ENCODE measurements at regions not wholly inside any gene's neighbourhood (a gene's known extent, or its start where the extent isn't known, plus 50 kb on each side); places are given as distances from the start of the nearest gene placed in this dataset.

DNA sequence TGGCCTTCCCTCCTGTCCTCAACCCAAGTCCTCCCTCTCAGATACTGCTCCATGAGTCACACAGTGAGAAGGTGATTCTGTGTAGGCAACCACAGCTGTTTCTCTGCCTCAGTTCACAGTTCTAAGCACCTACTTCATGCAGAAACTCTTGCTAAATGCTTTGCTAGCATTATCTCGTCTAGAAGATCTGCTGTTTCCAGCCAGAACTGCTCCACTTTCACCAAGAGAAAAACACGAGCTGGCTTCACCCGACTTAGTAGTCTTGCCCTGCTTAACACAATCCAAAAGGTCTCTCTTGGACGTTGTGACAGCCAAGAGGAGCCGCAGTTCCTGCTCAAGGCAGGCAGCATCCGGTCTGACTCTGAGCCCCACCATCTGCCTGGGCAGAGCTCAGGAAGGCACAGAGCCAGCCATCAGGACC, 272.1 kb downstream of the UACA start:
- no peak for DNase-seq (ENCODE audit: low read depth)

DNA sequence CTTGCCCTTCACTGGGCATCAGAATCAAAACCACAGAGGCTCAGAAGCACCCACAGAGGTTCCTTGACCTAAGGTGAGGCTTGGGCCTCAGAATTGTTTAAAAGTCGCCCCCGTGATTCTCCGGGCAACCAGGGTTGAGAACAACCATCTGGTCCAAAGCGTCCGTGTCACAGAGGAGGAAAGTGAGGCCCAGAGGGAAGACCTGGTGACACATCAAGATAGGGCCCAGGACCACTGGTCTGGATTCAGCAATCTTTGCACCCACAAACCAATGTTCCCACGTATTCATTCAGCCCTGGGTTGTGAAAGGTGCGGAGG, 272.6 kb downstream of the UACA start:
- DNase-seq (ENCODE audit: low read depth): no peak

DNA sequence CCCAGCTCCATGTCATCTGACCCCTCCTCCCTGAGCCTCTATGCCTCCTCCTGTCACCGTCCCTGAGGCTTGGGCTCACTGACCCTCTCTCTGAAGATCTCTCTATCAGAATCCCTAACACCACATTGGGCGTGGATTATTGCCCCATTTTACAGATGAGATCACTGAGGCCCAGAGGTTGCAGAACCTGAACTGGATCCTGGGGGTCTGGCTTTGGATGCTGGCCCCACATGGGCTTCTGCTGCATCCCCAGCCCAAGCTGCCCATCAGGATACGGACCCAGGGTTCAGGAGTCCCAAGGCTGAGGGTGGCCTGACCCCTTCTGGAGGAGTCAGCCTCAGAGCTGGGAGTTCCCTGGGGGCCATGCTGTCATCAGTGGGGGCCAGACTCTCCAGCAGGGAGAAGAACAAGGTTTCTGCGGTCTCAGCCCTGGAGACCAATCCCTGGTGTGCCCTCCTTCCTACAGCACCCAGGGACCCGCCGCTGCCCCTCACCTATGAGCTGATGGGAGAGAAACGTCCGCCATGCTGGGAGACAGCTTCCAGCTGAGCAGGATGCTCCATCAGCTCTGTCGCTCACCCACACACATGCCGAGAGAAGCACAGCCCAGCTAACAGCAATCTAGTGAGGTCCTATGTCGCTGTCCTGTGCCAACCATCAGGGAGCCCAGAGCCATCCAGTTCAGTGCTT, 273.1 kb downstream of the UACA start:
- no peak for DNase-seq (ENCODE audit: low read depth)

DNA sequence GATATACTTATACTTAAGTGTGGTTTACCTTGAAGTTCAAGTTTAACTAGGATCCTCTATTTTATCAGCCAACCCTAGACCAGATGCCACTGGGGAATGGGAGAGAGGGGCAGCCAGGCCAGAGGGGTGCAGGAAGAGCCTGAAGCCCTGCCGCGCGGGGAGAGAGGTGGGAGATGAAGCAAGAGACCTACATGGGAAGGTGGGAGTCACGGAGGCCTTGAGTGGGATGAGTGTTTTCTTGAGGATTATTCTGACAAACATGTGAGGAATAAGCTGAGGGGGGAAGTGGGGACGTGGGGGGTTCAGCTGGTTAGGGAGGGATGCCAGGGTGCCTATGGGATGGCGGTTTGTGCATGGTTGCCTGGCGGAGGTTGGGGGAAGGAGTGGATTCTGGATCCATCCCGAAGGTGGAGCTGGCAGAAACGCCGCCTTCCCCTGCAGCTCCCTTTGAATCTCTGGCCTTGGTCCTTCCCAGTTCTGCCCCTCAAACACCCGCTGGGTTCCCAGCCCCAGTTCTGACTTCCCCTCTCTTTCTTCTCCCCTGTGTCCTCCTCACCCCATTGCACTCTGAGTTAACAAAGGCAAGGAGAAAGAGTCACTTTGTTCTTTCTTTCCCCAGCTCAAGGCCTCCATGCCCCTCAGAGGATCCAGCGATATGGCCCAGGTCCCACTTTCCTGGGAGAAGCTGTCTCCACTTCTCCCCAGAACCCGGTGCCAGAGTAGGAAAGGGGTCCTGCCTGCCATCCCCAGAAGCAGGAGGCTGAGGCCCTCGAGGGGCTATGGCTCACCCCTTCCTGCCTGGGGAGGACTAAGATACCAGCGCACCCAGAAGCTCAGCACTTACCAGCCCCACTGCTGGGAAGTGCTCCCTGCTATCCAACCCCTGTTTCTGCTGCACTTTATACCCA, 274.2 kb downstream of the UACA start:
- DNase-seq (ENCODE audit: low read depth): no peak

GRCh38 chr15:70488002-70488605, 275.3 kb downstream of the UACA start:
- DNase-seq (ENCODE audit: low read depth): peak; percentile 82

DNA sequence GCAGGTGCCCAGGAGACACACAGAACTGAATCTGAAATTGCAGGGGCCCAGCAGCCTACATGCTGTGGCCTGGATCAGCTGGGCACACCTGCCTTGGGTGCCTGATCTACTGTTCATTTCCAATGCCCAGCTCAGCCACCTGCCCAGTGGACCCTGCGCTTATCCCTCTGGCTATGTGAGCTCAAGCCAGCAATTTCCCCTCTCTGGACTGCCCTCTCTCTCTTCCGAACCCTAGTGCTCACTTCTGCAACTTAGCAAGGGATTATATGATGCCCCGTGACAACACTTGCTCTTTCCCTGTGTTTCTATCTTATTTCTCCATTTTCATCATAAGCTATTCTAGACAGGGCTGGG, 276.0 kb downstream of the UACA start:
- DNase-seq (ENCODE audit: low read depth): no peak

- peak; percentile 97 for DNase-seq (ENCODE audit: low read depth)
These were observed 276.6 kb downstream of the UACA start for GRCh38 chr15:70486451-70487386.

- no peak for DNase-seq (ENCODE audit: low read depth)
These were observed 277.3 kb downstream of the UACA start for GRCh38 chr15:70486012-70486411.

DNA sequence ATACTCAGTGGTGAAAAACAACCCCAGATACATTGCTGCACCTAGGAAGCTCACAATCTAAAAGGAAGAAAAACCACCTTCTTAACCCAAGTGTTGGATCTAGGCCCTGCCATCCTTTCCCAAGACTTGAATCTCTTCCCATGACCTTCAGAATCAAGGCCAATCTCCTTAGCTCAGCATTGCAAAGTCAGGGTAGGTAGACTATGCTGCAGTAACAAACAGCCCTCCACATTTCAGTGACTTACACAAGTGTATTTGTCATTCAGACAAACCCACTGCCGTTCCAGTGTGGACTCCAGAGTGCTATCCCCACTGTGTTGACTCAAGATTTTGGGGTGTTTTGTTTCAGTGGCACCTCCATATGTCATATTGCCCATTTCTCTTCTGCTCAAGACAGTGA, 278.4 kb downstream of the UACA start:
- DNase-seq (ENCODE audit: low read depth): no peak

DNA sequence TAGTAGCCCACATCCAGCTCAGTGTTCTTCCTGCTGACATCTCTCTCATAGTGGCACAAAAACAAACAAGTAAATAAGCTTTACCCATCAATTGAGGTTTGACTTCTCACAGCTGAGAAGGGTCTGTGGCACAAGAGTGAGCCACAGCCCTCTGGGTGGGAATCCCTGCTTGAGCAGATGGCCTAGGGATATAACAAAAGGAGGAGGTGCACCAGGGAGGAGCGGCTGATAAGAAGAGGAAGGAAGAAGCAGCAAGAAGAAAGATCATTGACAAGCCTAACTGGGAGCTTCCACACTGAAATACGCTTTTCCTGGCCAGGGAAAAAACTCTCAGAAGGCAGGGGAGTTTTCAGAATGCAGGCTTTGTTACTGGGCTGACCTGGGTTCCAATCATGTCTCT, 279.8 kb downstream of the UACA start:
- no peak for DNase-seq (ENCODE audit: low read depth)

GRCh38 chr15:70480196-70480856, 283.0 kb downstream of the UACA start:
- DNase-seq (ENCODE audit: low read depth): peak; percentile 45

- DNase-seq (ENCODE audit: low read depth): no peak
These were observed 283.6 kb downstream of the UACA start for GRCh38 chr15:70479785-70480184.

DNA sequence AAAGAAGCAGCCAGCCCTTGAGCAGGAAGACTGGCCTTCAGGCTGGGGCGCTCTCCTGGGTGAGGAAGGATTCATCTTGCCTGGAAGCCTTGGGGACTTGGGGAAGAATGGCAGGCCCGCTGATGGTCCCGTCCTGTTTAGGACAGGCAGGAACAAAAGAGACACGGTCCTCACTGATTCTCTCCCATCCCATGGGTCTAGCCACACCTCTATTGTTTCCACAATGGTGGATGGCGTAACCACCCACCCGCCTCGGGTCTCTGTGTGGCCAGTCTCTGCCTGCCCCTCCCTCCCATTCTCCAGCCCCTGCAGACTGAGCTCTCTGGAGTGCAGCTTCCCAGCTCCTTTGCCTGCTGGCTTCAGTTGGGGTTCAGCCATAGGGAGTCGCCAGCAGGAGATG, 284.3 kb downstream of the UACA start:
- no peak for DNase-seq (ENCODE audit: low read depth)

DNA sequence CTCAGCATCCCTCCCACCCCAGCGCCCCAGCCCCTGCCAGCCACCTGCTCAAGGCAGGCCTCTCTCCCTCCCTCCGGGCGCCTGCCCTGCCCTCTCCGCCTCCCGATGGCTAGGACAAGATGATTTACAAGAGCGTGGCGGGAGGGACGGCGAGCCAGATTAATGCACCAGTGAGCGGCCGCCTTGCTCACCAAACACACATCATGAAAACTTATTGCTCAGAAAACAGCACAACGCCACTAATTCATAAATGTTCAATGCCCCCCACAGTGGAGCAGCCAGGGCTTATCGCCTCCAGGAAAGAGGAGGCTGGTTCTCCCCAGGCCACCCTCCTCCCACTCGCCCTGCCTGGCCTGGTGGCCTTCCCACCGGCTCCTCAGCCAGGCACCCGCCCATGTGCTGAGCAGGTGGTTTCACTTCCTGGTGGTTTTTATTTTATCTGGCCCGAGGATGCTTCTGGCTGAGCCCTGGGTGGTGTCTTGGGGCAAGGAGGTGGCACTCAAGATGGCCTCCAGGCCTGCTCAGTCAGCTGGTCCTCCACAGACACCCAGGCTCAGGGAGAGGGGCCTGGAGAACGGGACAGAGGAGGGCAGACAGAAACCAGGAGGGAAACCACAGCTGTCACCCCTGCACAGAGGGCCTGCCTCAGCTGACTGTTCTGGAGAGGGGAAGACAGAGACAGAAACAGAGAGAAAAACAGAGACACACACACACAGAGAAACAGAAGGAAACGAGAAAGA, 284.9 kb downstream of the UACA start:
- DNase-seq (ENCODE audit: low read depth): no peak

DNA sequence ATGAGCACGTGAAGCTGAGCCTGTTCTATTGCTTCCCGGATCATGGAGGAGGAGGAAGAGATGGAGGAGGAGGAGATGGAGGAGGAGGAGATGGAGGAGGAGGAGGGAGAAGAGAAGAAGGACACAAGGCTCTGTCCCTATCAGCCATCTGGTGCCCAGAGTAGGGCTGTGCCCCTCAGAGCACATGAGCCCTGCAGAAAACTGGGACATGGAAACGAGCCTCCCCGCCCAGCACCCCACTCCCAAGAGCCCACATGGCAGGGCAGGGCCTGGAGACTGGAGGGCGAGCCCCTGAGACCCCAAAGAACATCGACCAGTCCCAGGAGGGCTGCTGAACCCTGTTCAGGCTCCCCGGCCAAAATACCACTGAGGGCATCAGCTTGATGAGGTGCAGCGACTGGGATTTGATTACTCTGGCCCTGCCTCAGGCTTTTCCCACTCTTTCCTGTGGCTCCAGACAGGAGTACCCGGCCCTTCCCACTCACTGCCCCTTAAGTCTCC, 285.6 kb downstream of the UACA start:
- DNase-seq (ENCODE audit: low read depth): no peak

DNA sequence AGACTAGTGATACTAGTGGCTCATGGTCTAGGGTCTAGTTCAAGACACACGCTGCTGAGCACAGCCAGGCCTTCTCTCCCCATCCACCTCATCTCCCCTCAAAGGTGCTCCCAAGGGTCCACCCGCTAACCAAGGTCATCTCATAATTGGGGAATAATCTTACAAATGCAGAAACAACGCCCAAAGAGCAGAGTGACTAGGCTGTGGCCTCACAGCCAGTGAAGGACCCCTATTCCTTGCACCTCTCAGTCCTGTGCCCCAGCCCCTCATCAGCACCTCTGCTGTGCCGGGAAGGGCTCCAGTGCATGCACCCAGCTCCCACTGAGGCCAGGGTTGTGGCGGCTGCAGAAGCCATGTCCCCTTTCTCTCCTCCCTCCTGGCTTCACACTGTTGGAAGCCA, 286.9 kb downstream of the UACA start:
- DNase-seq (ENCODE audit: low read depth): no peak

GRCh38 chr15:70475921-70476320, 287.4 kb downstream of the UACA start:
- DNase-seq (ENCODE audit: low read depth): no peak

GRCh38 chr15:70475407-70475781, 288.0 kb downstream of the UACA start:
- DNase-seq (ENCODE audit: low read depth): no peak

- peak; percentile 97 for DNase-seq (ENCODE audit: low read depth)
These were observed 288.6 kb downstream of the UACA start for GRCh38 chr15:70474471-70475406.

All from Daoy (cell line).